HG03097 (cell line): ENCODE measurements at regions not wholly inside any gene's neighbourhood (a gene's known extent, or its start where the extent isn't known, plus 50 kb on each side); places are given as distances from the start of the nearest gene placed in this dataset.
"Not testable (repeated sequence)": the region's sequence is repeated elsewhere in the genome, so short reads cannot be mapped to it uniquely, and the experiment has no call there.

ENCODE experiments used
- ATAC-seq: cut with Tn5 transposase; IDR thresholded peaks from one replicate; pipeline ENCODE4 v1.9.1; 2021; ENCODE audit not compliant: unreplicated experiment, low FRiP score

DNA sequence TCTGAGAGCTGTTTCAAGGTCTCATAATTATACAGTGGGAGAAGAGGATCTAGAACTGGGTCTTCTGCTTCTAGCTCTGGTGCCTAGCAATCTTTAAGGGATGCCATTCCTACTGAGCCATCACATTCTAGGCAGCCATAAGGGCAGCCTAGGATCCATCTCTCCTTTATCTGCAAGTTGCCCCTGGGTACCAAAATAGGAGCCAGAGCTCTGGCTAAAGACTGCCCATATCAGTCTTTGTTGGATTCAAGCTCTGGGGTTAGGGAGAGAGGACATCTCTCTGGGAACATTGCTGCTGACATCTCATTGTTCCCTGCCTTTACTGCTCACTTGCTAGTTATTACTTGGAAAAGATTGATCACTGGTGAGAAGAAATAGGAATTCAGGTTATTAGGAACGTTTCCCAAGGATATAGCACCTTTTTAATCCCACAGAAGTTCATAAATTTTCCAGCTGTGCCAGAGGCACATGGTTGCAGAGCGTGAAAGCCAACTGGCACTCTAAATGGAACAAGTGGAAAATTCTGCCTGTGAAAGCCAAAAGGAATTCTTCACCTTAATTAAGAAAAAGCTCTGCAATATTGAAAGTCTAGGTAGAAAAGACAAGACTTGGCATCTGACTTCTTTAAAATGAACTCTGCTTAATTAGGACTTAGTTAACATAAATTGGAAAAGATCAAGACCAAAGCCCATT is 102.2 kb downstream of the CDC42EP3 start:
- ATAC-seq: no peak

DNA sequence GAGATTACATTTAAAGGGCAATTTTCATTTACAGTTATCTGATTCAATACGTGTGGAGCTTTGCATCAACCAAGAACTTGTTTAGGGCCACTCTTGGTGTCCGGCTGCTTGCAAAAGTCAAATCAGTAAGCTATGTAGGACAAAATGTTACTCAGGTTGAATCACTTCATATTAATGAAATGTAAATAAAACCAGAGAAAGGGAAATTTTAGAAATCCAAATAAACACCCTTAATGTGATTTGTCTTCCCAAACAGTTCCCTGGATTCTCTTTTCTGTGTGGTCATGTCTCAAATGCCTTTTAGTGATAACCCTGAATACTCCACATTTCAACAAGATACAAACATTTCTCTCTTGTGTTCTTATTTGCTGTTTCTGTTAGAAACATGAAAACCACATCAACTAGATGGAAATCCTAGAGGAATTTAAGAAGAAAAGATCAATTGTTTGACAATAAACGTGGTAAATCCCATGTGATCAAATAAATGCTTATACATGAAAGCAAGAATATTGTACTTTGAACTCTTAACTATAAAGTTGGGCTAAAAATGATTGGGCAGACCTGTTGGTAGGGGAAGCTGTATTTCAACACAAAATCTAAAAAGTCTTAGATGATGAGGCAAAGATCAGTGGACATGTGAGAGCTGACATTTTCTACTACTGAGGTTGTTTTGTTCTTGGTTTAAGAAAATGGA is 101.3 kb downstream of the CDC42EP3 start:
- no peak for ATAC-seq

DNA sequence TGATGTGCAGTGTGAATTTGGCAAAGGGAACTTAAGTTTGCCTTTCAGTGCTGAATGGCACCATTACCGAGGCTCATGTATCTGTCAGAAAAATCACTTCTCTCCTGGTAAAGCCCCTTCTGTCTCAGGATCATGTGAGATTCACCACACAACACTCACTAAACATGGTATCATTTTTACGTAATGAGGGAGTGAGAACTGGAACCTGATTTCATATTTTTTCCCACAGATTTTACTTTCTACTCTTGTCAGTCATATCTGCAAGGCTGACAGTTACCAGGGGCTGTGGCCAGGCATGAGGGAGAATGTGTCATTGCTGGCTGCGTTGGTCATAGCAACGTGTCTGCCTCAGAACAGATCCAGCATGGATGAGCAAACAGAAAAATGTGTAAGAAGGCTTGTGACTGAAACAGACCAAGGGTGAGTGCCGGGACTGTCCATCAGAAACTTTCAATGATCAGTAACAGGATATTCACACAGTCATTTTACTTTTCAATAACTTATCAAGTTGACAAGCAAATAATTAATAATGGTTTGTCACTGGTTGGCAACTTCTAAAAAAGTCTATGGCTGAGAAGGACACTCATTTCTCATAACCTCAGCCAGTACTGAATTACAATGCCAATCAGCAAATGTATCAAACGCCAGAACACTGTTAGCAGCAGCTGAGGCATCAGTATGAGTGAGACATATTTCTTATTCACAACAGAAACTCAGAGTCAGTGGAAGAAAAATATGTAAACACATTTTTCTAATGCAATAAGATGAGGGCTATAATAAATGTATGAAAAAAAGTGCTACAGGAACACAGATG is 100.5 kb downstream of the CDC42EP3 start:
- peak; percentile 72 for ATAC-seq

DNA sequence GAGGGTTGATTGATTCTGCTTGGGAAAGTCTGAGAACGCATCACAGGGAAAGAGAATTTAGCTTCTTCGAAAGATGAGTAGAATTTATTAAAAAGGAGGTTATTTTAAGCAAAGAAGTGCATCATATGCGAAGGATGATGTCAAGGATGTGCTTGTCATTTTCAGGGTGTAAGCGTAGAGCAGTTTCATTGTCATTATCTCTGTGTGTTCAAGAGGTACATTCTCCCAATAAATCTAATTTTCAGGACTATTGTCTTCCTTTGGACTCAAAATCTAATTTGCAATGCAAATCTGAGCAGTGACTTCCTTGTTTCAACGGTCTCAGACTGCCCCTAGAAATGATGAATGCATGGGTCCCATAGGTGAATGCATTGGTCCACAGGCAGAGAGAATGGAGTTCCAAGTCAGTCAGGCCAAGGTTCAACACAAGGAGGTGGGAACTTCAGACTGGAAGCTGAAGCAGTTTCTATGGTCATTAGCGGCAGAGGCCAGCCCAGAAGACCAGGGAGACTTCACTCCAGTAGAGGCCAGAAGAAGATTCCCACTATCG is 99.8 kb downstream of the CDC42EP3 start:
- ATAC-seq: no peak

DNA sequence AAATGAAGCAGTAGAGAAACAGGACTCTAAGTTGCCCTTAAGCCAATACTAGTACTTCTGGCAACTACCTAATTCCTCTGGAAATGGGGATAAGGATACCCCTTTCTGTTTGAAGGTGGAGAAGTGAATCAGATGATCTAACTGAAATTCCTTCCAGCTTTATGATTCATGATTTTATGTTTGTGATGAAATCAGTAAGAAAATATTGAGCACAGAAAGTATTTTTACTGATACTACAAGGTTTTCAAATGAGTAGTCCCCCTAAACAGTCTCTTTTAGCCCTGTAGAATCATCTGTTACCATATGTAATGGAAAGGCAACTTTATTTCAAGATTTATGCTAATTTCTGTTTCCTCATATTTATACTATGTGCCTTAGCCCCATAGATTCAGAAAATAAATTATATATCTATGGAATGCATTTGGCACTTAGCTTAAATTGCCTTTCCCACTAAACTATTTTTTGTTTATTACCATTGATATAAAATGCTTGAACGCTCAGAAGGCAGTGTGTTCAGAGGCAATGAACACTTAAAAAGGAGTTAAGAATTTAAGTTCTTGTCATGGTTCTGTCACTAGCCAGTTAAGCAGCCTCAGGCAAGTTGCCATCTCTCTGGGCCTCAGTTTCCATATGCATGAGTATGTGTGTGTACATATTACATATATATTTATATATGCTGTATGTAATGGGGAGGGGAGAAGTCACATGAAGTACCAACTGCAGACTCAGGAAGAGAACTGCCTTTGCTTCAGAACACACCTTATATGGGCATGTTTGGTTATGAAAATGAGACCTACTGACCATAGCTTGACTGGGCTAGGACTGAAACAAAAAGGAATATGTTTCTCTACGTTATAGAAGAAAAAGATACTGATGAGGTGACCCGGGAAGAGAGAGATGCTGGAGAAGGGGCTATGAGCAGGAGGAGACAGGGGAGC is 97.7 kb downstream of the CDC42EP3 start:
- peak; percentile 49 for ATAC-seq

DNA sequence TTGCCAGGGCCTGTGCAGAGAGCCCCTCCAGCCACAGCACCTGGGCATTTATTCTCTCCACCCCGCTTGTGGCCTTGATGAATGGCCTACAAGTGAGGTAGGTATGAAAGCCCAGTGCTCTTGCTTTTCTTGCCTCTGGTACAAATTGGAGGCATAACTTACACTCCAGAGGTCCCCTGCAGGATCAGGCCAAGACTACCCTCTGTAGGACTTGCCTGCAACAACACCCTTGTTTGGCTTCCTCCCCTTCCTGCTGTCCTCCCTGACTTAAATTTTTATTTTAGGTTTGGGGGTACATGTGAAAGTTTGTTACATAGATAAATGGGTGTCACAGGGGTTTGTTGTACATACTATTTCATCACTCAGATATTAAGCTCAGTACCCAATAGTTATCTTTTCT is 95.7 kb downstream of the CDC42EP3 start:
- no peak for ATAC-seq

DNA sequence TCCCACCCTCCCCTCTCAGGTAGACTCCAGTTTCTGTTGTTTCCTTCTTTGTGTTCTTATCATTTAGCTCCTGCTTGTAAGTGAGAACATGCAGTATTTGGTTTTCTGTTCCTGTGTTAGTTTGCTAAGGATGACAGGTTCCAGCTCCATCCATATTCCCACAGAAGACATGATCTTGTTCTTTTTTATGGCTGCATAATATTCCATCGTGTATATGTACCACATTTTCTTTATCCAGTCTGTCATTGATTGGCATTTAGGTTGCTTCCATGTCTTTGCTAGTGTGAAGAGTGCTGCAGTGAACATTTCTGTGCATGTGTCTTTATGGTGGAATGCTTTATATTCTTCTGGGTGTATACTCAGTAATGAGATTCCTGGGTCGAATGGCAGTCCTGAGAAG is 95.2 kb downstream of the CDC42EP3 start:
- not testable (repeated sequence) for ATAC-seq

DNA sequence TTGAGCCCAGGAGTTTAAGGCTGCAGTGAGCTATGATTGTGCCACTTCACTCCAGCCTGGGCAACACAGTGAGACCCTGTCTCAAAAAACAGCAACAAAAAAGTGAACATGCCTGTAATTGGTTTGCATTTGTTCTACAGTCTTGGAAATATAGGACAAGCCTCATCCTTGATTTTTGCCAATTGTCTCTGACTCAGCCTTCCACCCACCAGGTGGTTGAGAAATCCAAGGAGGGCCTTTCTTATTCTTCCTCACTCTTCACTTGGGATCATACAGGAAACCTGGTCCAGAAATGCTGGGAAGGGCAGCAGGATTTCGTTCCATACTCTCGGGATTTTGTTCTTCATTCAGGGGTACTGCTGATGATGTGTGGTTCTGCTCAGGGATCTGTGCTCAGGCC is 94.6 kb downstream of the CDC42EP3 start:
- ATAC-seq: no peak

DNA sequence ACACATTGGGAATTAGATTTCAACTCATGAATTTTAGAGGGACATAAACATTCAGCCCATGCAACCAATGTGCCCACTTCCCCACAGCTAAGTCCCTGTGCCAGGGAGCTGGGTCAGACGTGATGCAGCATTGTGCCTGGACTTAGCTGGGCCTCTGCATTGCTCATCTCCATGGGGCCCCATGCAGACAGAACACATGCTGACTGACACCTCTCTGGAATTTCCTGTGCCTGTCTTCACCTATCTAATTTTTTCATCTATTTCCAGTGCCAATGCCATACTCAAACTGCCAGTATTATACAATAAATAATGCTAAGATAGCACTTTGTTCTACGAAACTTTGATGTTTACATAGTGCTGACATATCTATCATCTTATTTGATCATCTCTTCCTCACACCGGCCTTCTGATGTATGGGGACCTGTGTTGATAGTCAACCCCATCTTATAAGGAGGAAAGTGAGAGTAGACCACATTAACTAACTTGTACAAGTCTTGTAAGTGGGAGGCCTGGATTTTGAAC is 92.2 kb downstream of the CDC42EP3 start:
- no peak for ATAC-seq

DNA sequence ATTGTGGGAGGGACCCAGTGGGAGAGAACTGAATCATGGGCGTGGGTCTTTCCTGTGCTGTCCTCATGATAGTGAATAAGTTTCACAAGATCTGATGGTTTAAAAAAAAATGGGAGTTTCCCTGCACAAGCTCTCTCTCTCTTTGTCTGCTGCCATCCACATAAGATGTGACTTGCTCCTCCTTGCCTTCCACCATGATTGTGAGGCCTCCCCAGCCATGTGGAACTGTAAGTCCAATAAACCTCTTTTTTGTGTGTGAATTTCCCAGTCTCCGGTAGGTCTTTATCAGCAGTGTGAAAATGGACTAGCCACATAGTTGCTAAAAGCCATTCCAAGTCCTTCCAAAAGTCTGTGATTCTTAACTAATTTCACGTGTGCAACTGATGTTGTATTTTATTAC is 91.5 kb downstream of the CDC42EP3 start:
- ATAC-seq: not testable (repeated sequence)

DNA sequence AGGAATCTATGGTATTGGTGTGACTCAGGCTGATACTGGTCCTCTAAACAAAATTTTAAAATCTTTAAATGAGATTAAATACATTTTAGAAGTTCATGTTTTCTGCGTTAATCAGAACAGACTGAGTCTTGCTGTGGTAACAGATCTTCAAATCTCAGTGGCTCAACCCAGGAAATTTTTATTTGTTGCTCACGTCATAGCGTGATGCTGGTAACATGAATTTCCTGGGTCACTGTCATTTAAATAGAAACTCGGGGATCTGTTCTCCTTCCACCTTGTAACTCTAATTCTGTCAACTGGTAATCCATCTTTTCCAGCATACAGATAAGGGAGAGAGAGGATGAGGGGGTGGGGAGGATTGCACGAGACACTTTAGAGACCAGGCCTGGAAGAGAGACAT is 90.0 kb downstream of the CDC42EP3 start:
- ATAC-seq: no peak

DNA sequence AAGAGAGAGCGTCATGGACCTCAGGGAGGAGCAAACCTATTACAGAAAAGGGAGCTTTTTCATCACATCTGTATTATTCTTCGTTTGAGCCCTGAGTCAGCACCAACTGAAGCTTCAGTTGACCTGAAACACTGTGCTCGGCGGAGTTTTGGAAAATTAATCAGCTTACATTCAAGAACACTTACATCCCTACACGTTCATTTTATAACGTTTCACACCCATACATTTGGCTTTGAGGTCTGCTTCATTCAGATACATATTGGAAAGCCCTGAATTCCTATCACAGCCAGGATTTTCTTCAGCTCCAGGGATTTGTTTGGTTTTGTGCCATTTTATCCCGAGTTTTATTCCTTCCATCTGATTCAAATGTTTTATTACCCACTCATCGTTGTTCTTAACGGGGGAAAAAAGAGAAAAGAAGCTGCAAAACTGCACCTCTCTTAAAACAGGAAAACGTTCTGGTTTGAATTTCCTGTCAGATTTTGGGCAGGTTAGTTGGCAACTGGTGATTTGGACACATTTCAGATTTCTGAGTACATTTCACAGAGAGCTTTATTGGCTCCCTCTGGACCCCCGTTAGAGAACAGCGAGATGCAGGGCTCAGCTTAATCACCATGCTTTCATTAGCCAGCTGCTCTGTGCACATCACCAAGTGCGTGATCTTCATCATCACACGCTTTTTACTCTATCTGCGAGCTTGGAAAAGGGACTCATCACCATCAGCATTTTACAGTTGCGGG is 88.8 kb downstream of the CDC42EP3 start:
- no peak for ATAC-seq

DNA sequence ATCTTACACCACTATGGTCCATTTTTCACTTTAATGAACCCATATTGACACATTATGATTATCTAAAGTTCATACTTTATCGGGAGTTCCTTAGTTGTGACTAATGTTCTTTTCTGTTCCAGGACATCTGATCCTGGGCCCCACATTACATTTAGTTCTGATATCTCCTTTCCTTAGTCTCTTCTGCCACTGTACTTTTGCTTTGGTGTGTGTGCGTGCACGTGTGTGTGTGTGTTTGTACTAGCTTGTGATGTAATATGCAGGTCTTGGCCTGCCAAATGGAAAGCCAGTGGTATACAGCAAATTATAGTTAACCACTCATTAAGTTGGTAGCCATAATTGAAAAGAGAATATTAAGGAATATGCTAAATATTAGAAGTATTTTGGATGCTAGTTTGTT is 88.0 kb downstream of the CDC42EP3 start:
- ATAC-seq: no peak

DNA sequence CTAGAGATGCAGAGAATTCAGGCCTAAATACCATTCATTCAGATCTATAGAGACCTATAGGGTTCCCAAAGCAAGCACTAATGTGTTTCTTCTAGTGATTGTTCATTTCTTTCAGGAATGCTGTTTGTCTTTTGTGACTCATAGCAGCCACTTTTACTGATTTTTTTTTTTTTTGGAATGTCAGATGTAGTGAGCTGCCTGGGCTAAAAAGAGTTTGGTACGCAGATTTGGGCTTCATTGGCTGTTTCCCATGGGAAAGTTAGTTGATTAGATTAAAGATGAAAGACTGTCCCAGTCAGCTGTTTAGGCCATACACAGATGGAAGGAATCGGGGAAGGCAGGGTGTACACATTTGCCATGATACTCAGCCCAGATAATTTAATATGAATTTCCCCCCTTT is 87.6 kb downstream of the CDC42EP3 start:
- ATAC-seq: no peak

DNA sequence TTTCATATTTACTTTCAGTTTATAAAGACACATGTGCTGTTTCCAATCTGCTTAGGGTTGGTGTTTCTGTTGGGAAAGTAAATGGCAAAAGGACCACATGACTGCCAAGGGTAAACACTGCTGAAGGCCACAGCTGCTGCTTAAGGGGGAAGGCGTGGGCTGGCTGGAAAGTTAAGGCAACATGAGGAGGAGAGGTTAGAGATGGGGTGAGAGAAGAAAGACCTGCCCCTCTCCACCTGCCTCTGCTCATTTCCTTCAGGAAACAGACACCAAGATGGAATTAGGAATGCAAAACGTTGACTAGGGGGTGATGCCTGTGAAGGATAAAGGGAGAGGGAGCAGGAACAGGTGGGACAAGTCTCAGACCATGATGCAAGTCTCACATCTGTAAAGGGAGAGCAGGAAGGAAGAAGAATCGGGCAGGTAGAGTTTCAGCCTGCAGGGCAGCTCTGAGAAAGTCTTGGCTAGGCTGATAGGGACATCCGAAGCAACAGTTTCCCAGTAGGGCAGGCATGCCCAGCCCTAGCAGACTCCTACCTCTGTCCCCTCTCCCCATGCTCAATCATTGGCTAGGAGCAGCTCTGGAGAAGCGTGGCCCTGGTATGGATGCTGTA is 86.0 kb downstream of the CDC42EP3 start:
- ATAC-seq: no peak

DNA sequence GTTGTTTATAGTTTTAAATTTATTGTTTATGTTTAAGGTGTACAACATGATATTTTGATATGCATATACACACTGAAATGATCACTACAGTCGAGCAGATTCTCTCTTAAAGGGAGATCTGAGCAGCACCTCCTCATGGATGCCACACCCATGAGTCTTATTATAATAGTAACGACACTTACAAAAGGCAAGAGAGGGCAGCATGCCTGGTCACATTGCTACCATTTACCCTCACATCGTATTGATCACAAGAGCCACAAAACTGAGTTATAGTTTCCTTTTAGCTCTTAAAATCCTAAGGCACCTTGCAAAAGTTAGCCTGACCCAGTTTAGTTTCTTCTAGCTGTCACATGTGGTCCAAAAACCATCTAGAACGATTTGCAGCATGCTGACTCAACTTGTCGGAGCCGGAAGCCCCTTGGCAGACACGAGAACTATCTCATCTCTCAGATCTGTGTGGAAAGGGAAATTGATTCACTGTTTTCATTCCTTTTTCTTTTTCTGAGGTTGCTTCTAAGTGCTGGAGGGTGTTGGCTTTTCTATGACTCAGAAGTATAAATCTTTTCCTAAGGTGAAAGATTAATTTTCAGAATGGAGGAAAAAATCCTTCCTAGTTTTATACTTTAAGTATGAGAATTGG is 85.3 kb downstream of the CDC42EP3 start:
- peak; percentile 34 for ATAC-seq

DNA sequence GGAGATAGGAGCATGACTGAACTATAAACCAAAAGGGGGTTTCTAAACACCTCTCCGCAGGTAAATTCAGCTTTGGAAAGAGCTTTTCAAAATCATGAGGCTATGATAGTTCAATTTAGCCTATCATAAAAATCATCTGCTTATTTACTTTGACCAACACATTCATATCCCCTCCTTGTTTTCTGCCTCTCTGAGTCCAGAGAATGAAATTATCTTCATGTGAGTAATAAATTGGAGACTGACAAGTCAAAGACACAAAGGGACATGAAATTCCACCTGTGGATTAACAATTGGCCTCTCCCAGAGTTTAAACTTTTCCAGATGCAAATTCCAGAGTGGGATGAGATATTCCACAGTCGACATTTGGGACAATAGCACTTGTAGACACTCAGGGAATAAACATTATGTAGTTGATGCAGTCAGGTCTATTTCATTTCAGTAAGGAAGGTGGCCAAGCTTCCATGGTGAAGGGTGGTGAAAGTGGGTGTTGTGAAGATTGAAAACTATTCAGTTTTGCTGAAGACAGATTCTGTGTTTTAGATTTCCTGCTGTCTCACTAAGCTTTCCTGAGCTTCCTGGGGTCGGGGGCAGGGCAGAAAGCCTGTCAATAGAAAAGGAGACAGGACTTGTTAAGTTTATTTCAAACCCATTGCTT is 84.7 kb downstream of the CDC42EP3 start:
- no peak for ATAC-seq

DNA sequence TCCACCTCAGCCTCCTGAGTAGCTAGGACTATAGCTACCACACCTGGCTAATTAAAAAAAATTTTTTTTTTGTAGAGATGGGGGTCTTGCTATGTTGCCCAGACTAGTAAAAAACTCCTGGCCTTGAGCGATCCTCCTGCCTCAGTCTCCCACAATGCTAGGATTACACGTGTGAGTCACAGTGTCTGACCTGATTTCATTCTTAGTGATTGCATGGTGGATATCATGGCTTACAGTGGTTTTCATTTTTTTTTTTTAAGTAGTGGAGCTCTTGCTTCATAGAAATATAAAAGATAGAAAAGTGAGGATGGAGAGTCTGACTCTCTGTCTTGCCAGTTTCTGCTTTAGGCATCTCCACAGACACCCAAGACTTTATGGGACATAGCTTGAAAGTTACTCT is 83.6 kb downstream of the CDC42EP3 start:
- ATAC-seq: no peak
